ENCODE measurements at regions not wholly inside any gene's neighbourhood (a gene's known extent, or its start where the extent isn't known, plus 50 kb on each side); places are given as distances from the start of the nearest gene placed in this dataset.

- no peak for DNase-seq
Measured at GRCh38 chr21:34192646-34193285, 119.4 kb downstream of the MRPS6 start.

GRCh38 chr21:34195335-34195734, 122.0 kb downstream of the MRPS6 start:
- no peak for DNase-seq

GRCh38 chr21:34196996-34197395, 123.6 kb downstream of the MRPS6 start:
- DNase-seq, result no peak

- no peak for DNase-seq
Measured at GRCh38 chr21:34197561-34197960, 124.2 kb downstream of the MRPS6 start.

- no peak for DNase-seq
Measured at GRCh38 chr21:34198231-34199120, 125.1 kb downstream of the MRPS6 start.

- DNase-seq, result no peak
Measured at GRCh38 chr21:34199121-34199910, 125.9 kb downstream of the MRPS6 start.

- DNase-seq, result no peak
Measured at GRCh38 chr21:34200288-34200905, 127.0 kb downstream of the MRPS6 start.

- no peak for DNase-seq
Measured at GRCh38 chr21:34201001-34201400, 127.6 kb downstream of the MRPS6 start.

- no peak for DNase-seq
Measured at GRCh38 chr21:34201481-34201858, 128.1 kb downstream of the MRPS6 start.

GRCh38 chr21:34202553-34203372, 129.4 kb downstream of the MRPS6 start:
- no peak for DNase-seq

GRCh38 chr21:34203851-34204420, 130.6 kb downstream of the MRPS6 start:
- DNase-seq, result peak in 1 of 2 experiments; percentile 1

- DNase-seq, result peak; percentile 5 to 70
Measured at GRCh38 chr21:34204481-34205439, 131.4 kb downstream of the MRPS6 start.

- no peak for DNase-seq
Measured at GRCh38 chr21:34205811-34206571, 132.6 kb downstream of the MRPS6 start.

GRCh38 chr21:34213959-34214358, 140.6 kb downstream of the MRPS6 start:
- no peak for DNase-seq

GRCh38 chr21:34215501-34215900, 142.1 kb downstream of the MRPS6 start:
- no peak for DNase-seq

- DNase-seq, result no peak
Measured at GRCh38 chr21:34215911-34216717, 142.7 kb downstream of the MRPS6 start.

GRCh38 chr21:34216718-34217032, 143.3 kb downstream of the MRPS6 start:
- DNase-seq, result no peak

- DNase-seq, result no peak
Measured at GRCh38 chr21:34217263-34217662, 143.9 kb downstream of the MRPS6 start.
